K562 (cell line): ENCODE measurements at regions not wholly inside any gene's neighbourhood (a gene's known extent, or its start where the extent isn't known, plus 50 kb on each side); places are given as distances from the start of the nearest gene placed in this dataset.

Experiments
- HOXB6 ChIP-seq: fragments of 250-450 bp; sonication (Bioruptor Pico); IDR thresholded peaks from 2 replicates; pipeline ENCODE4 v1.5.1; 2022; ENCODE audit warnings: mild to moderate bottlenecking, borderline replicate concordance
- JUN ChIP-seq, 2 experiments: sonication (generic) in 1 of 2; formaldehyde crosslinking in 1 of 2; IDR thresholded peaks; 2 replicates each; pipeline versions ENCODE4 v1.6.1 to v1.8.0; 2012 to 2022; ENCODE audit warnings: borderline replicate concordance in 2 of 2, mild to moderate bottlenecking in 2 of 2, improper control_type of control experiment in 1 of 2, low read depth in 1 of 2, low read length in 1 of 2, missing genetic modification reagents in 1 of 2
- JUND ChIP-seq, 2 experiments: IDR thresholded peaks; 2 replicates in 1 of 2; 3 replicates in 1 of 2; pipeline ENCODE4 v1.6.1; 2011; ENCODE audit warnings: borderline replicate concordance in 2 of 2, low read depth in 2 of 2, low read length in 2 of 2, improper control_type of control experiment in 1 of 2, missing biosample characterization in 1 of 2, missing genetic modification characterization in 1 of 2, missing genetic modification reagents in 1 of 2
- MNT ChIP-seq, 2 experiments: fragments of 450-650 bp; conservative IDR thresholded peaks; 2 replicates each; pipeline ENCODE4 v1.6.1; 2017; ENCODE audit warnings: mild to moderate bottlenecking in 2 of 2, moderate library complexity in 2 of 2
- MYNN ChIP-seq, 2 experiments: sonication (generic); formaldehyde crosslinking in 1 of 2; IDR thresholded peaks; 2 replicates each; pipeline versions ENCODE4 v1.5.0 to v1.6.1; 2016 to 2020; ENCODE audit warnings: antibody characterized with exemption in 1 of 2, missing genetic modification reagents in 1 of 2
- NFXL1 ChIP-seq: fragments of 450-650 bp; formaldehyde crosslinking; IDR thresholded peaks from 2 replicates; pipeline ENCODE4 v1.4.0; 2021; ENCODE audit warnings: mild to moderate bottlenecking
- POLR2AphosphoS2 ChIP-seq: IDR thresholded peaks from 2 replicates; pipeline ENCODE4 v1.6.1; 2012; ENCODE audit warnings: low read length, improper control_type of control experiment
- TF ChIP-seq, protein P1 (sequence below): fragments of 450-650 bp; conservative IDR thresholded peaks from 2 replicates; pipeline ENCODE4 v1.6.1; 2016; ENCODE audit warnings: missing genetic modification characterization, low read depth, mild to moderate bottlenecking, control low read depth, missing compliant biosample characterization
- TF ChIP-seq, protein P2 (sequence below): fragments of 450-650 bp; IDR thresholded peaks from 2 replicates; pipeline ENCODE4 v1.6.1; 2016; ENCODE audit warnings: mild to moderate bottlenecking, moderate library complexity

DNA sequence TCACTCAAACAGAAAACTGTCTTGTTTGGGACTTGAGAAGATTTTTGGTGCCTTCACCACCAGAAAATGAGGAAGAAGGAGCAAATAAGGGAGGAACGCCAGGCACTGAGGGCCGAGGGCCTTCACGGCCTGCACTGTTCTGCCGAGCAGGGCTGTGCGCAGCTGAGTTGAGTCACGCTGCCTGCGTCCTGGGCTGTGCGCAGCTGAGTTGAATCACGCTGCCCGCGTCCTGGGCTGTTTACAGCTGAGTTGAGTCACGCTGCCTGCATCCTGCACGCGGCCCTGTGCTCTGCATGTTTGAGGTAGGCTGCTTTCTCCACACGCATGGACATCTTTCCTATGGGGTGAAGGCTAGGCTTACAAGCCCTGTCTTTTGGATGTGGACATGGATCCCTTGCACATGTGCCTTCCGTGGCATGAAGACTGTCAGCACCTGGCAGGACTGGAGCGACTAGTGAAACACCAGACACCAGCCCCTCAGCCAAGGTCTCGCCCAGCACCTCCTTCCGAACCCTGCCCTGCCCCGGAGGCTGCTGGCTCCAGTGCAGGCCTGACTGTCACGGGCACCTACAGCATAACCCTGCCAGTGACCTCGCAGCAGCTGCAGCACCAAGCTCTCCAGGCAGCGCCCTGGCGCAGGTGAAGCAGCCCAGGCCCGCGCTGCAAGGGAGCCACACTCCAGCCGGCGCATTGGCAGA is 96.7 kb downstream of the HTR5A start (continued):
- no peak for TF ChIP-seq POLR2AphosphoS2
- TF ChIP-seq, protein P1, sequence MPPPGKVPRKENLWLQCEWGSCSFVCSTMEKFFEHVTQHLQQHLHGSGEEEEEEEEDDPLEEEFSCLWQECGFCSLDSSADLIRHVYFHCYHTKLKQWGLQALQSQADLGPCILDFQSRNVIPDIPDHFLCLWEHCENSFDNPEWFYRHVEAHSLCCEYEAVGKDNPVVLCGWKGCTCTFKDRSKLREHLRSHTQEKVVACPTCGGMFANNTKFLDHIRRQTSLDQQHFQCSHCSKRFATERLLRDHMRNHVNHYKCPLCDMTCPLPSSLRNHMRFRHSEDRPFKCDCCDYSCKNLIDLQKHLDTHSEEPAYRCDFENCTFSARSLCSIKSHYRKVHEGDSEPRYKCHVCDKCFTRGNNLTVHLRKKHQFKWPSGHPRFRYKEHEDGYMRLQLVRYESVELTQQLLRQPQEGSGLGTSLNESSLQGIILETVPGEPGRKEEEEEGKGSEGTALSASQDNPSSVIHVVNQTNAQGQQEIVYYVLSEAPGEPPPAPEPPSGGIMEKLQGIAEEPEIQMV = no peak
- TF ChIP-seq MNT (conservative IDR thresholded peaks at IDR 0.05) = peak; percentile 89 to 90
- no peak for TF ChIP-seq NFXL1
- no peak for TF ChIP-seq HOXB6 (CRISPR knock-in tag)
- peak; percentile 89; the same call in 1 of the 2 replicates for TF ChIP-seq MYNN (IDR thresholded peaks at IDR 0.05)
- no peak for TF ChIP-seq MYNN (CRISPR knock-in tag; IDR thresholded peaks at IDR 0.05)
- TF ChIP-seq JUN (IDR thresholded peaks at IDR 0.05; ENCODE audit: borderline replicate concordance, low read depth, low read length) = peak; percentile 85; the same call in 1 of the 2 replicates
- TF ChIP-seq JUN (CRISPR knock-in tag; IDR thresholded peaks at IDR 0.05; ENCODE audit: borderline replicate concordance) = no peak
- TF ChIP-seq, protein P2, sequence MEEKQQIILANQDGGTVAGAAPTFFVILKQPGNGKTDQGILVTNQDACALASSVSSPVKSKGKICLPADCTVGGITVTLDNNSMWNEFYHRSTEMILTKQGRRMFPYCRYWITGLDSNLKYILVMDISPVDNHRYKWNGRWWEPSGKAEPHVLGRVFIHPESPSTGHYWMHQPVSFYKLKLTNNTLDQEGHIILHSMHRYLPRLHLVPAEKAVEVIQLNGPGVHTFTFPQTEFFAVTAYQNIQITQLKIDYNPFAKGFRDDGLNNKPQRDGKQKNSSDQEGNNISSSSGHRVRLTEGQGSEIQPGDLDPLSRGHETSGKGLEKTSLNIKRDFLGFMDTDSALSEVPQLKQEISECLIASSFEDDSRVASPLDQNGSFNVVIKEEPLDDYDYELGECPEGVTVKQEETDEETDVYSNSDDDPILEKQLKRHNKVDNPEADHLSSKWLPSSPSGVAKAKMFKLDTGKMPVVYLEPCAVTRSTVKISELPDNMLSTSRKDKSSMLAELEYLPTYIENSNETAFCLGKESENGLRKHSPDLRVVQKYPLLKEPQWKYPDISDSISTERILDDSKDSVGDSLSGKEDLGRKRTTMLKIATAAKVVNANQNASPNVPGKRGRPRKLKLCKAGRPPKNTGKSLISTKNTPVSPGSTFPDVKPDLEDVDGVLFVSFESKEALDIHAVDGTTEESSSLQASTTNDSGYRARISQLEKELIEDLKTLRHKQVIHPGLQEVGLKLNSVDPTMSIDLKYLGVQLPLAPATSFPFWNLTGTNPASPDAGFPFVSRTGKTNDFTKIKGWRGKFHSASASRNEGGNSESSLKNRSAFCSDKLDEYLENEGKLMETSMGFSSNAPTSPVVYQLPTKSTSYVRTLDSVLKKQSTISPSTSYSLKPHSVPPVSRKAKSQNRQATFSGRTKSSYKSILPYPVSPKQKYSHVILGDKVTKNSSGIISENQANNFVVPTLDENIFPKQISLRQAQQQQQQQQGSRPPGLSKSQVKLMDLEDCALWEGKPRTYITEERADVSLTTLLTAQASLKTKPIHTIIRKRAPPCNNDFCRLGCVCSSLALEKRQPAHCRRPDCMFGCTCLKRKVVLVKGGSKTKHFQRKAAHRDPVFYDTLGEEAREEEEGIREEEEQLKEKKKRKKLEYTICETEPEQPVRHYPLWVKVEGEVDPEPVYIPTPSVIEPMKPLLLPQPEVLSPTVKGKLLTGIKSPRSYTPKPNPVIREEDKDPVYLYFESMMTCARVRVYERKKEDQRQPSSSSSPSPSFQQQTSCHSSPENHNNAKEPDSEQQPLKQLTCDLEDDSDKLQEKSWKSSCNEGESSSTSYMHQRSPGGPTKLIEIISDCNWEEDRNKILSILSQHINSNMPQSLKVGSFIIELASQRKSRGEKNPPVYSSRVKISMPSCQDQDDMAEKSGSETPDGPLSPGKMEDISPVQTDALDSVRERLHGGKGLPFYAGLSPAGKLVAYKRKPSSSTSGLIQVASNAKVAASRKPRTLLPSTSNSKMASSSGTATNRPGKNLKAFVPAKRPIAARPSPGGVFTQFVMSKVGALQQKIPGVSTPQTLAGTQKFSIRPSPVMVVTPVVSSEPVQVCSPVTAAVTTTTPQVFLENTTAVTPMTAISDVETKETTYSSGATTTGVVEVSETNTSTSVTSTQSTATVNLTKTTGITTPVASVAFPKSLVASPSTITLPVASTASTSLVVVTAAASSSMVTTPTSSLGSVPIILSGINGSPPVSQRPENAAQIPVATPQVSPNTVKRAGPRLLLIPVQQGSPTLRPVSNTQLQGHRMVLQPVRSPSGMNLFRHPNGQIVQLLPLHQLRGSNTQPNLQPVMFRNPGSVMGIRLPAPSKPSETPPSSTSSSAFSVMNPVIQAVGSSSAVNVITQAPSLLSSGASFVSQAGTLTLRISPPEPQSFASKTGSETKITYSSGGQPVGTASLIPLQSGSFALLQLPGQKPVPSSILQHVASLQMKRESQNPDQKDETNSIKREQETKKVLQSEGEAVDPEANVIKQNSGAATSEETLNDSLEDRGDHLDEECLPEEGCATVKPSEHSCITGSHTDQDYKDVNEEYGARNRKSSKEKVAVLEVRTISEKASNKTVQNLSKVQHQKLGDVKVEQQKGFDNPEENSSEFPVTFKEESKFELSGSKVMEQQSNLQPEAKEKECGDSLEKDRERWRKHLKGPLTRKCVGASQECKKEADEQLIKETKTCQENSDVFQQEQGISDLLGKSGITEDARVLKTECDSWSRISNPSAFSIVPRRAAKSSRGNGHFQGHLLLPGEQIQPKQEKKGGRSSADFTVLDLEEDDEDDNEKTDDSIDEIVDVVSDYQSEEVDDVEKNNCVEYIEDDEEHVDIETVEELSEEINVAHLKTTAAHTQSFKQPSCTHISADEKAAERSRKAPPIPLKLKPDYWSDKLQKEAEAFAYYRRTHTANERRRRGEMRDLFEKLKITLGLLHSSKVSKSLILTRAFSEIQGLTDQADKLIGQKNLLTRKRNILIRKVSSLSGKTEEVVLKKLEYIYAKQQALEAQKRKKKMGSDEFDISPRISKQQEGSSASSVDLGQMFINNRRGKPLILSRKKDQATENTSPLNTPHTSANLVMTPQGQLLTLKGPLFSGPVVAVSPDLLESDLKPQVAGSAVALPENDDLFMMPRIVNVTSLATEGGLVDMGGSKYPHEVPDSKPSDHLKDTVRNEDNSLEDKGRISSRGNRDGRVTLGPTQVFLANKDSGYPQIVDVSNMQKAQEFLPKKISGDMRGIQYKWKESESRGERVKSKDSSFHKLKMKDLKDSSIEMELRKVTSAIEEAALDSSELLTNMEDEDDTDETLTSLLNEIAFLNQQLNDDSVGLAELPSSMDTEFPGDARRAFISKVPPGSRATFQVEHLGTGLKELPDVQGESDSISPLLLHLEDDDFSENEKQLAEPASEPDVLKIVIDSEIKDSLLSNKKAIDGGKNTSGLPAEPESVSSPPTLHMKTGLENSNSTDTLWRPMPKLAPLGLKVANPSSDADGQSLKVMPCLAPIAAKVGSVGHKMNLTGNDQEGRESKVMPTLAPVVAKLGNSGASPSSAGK = peak; percentile 30
- TF ChIP-seq JUND (IDR thresholded peaks at IDR 0.05; ENCODE audit: borderline replicate concordance, low read depth, low read length) = peak; percentile 88
- peak; percentile 86; the same call in 2 of the 3 replicates for TF ChIP-seq JUND (tag; IDR thresholded peaks at IDR 0.05; ENCODE audit: borderline replicate concordance, low read depth, low read length)
